ENCODE measurements at regions not wholly inside any gene's neighbourhood (a gene's known extent, or its start where the extent isn't known, plus 50 kb on each side); places are given as distances from the start of the nearest gene placed in this dataset.

DNA sequence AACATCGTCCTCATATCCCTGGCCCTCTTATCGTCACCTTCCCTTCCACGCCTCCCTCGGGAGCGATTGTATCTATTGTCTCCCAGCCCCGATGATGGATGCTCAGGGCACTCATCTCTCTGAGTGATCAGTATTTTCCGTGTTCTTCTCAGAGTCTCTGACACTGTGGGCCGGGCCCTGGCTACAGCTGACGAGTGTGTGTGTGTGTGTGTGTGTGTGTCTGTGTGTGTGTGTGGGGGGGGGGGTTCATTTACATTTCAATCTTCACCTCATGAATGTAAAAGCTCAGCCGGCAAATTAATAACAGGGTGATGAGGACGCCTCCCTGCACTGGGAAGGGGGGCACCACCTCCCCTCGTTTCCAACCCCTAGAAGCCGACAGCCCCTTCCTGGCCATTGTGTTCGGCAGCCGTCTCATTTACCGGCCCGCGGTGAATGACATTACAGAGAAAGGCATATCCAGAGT, 159.5 kb downstream of the SHOX start:
- Mint-ChIP-seq H3K4me1 (ENCODE audit: low read depth) (peaks cover 7% of the 10 kb centered on the region), H3K27me3 (peaks cover 52% of the 10 kb centered on the region), H3K4me3 (ENCODE audit: low read depth) (no peak overlapping the region), H3K27ac (no peak overlapping the region), H3K9me3 (ENCODE audit: low read depth) (no peaks in the 10 kb centered on the region), H3K36me3 (ENCODE audit: insufficient read depth) (no peaks in the 10 kb centered on the region)
- no peak for DNase-seq (ENCODE audit: low spot score, unreplicated experiment)
- TF ChIP-seq, protein P1, sequence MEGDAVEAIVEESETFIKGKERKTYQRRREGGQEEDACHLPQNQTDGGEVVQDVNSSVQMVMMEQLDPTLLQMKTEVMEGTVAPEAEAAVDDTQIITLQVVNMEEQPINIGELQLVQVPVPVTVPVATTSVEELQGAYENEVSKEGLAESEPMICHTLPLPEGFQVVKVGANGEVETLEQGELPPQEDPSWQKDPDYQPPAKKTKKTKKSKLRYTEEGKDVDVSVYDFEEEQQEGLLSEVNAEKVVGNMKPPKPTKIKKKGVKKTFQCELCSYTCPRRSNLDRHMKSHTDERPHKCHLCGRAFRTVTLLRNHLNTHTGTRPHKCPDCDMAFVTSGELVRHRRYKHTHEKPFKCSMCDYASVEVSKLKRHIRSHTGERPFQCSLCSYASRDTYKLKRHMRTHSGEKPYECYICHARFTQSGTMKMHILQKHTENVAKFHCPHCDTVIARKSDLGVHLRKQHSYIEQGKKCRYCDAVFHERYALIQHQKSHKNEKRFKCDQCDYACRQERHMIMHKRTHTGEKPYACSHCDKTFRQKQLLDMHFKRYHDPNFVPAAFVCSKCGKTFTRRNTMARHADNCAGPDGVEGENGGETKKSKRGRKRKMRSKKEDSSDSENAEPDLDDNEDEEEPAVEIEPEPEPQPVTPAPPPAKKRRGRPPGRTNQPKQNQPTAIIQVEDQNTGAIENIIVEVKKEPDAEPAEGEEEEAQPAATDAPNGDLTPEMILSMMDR (IDR thresholded peaks at IDR 0.05; ENCODE audit: unreplicated experiment), result no peak

DNA sequence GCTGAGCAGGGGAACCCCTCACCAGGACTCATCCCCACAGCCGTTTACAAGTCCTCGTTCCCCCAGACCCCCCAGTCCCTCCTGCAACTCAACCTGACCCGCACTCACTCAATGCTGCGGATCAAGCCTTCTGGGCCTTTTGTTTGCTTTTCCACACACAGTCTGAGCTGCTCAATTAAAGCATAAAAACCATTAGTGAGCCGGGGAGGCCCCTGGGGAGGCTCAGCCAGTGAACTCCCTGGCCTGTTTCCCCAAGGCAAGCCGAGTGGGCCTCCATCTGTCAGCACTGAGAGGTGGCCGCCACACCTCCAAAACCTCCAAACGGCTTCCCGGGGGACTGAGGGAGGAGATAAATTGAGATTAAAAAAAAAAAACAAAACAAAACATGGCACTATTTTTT, 158.5 kb downstream of the SHOX start:
- H3K36me3 Mint-ChIP-seq (ENCODE audit: insufficient read depth), result no peaks in the 10 kb centered on the region
- no peak for DNase-seq (ENCODE audit: low spot score, unreplicated experiment)
- H3K27ac Mint-ChIP-seq, result no peak overlapping the region
- H3K9me3 Mint-ChIP-seq (ENCODE audit: low read depth), result no peaks in the 10 kb centered on the region
- TF ChIP-seq, protein P1 (IDR thresholded peaks at IDR 0.05; ENCODE audit: unreplicated experiment), result no peak
- H3K27me3 Mint-ChIP-seq, result peaks cover 48% of the 10 kb centered on the region
- H3K4me1 Mint-ChIP-seq (ENCODE audit: low read depth), result peaks cover 7% of the 10 kb centered on the region
- no peak overlapping the region for H3K4me3 Mint-ChIP-seq (ENCODE audit: low read depth)

DNA sequence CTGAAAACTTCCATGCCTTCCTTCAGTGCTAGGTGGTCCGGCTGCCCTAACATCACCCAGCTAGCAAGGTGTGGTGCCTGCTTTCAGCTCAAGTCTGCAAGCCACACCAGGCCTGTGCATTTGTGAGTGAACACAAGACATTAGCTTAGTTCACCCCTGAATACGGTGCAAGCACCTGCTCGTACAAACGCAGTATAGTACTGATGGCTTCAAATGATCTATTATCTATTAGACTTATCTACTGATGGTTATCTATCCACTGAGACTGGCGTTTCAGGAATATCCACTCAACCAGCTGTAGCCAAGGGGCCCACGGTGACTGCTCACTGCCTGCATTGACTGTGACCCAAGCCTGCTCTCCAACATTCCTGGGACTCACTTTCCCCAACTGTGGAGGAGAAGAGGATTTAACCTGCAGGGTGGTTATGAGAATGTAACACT, 155.9 kb downstream of the SHOX start:
- no peak for DNase-seq (ENCODE audit: low spot score, unreplicated experiment)
- peaks cover 7% of the 10 kb centered on the region for H3K4me1 Mint-ChIP-seq (ENCODE audit: low read depth)
- H3K27ac Mint-ChIP-seq, result no peak overlapping the region
- H3K9me3 Mint-ChIP-seq (ENCODE audit: low read depth), result no peaks in the 10 kb centered on the region
- peaks cover 37% of the 10 kb centered on the region for H3K27me3 Mint-ChIP-seq
- H3K36me3 Mint-ChIP-seq (ENCODE audit: insufficient read depth), result no peaks in the 10 kb centered on the region
- H3K4me3 Mint-ChIP-seq (ENCODE audit: low read depth), result no peak overlapping the region
- TF ChIP-seq, protein P1 (IDR thresholded peaks at IDR 0.05; ENCODE audit: unreplicated experiment), result no peak

DNA sequence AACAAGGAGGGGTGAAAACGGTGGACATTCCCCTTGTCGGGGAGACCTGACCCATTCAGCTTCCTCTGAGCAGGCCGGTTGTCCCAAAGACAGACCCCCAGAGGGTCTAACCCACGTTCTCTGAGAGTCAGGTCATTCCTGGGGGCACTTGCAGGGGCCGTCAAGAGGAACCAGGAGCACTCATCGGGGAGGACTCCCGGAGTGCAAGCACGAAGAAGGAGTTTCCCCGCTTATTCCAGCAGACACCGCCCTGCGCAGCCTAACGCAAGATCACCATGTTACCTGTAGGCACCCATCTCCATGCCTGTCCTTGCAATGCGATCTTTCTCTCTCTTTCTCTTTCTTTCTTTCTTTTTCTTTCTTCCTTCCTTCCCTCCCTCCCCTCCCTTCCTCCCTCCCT, 154.2 kb downstream of the SHOX start:
- no peaks in the 10 kb centered on the region for H3K36me3 Mint-ChIP-seq (ENCODE audit: insufficient read depth)
- no peak overlapping the region for H3K27ac Mint-ChIP-seq
- no peaks in the 10 kb centered on the region for H3K9me3 Mint-ChIP-seq (ENCODE audit: low read depth)
- DNase-seq (ENCODE audit: low spot score, unreplicated experiment), result no peak
- no peak overlapping the region for H3K4me3 Mint-ChIP-seq (ENCODE audit: low read depth)
- H3K27me3 Mint-ChIP-seq, result peaks cover 27% of the 10 kb centered on the region
- TF ChIP-seq, protein P1 (IDR thresholded peaks at IDR 0.05; ENCODE audit: unreplicated experiment), result no peak
- no peaks in the 10 kb centered on the region for H3K4me1 Mint-ChIP-seq (ENCODE audit: low read depth)

DNA sequence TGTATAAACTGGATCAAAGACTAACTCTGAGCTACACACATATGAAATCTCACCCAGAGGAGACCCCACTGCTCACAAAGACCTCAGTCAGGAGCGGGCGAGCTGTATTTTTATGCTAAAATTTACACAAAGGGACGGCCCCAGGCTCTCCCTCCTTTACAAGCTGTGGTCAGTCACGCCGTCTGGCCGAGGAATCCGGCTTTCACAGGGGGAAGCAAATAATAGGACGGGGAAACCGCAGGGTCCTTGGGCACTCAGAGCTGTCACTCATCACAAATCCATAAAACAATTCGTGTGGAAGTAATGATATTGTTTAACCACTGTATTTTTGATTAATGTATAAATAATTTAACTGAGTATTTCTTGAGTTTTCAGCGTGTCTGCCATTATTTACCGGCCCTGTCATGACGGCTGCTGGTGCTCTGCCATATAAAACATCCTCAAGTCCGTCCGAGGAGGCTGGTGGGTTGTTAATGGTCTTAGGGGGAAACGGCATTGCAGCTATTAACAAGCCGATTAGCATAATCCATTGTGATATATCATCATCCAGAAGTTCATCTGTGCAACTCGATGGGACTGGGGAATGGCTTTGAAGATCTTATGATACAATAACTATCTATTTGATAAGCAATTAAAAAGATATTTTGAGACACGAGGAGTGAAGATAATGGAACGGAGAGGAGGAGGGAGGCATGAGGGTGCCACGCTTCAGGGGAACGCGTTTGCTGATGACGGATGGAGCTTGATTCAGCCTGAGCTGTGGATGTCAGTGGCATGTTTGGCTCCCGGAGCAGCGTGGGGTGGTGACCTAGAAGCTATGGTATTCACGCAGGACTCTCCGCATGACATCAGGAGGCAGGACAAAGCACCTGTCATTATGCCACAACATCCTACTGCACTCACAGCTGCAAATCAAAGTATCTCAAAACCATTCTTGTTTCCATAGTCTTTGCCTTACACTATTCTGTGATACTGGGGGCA, 150.9 kb downstream of the SHOX start:
- no peak overlapping the region for H3K4me3 Mint-ChIP-seq (ENCODE audit: low read depth)
- peaks cover 15% of the 10 kb centered on the region for H3K27me3 Mint-ChIP-seq
- no peaks in the 10 kb centered on the region for H3K36me3 Mint-ChIP-seq (ENCODE audit: insufficient read depth)
- no peak for DNase-seq (ENCODE audit: low spot score, unreplicated experiment)
- no peaks in the 10 kb centered on the region for H3K9me3 Mint-ChIP-seq (ENCODE audit: low read depth)
- H3K27ac Mint-ChIP-seq, result no peak overlapping the region
- TF ChIP-seq, protein P1 (IDR thresholded peaks at IDR 0.05; ENCODE audit: unreplicated experiment), result no peak
- peaks cover 11% of the 10 kb centered on the region for H3K4me1 Mint-ChIP-seq (ENCODE audit: low read depth)
